ENCODE measurements at regions not wholly inside any gene's neighbourhood (a gene's known extent, or its start where the extent isn't known, plus 50 kb on each side); places are given as distances from the start of the nearest gene placed in this dataset.

DNA sequence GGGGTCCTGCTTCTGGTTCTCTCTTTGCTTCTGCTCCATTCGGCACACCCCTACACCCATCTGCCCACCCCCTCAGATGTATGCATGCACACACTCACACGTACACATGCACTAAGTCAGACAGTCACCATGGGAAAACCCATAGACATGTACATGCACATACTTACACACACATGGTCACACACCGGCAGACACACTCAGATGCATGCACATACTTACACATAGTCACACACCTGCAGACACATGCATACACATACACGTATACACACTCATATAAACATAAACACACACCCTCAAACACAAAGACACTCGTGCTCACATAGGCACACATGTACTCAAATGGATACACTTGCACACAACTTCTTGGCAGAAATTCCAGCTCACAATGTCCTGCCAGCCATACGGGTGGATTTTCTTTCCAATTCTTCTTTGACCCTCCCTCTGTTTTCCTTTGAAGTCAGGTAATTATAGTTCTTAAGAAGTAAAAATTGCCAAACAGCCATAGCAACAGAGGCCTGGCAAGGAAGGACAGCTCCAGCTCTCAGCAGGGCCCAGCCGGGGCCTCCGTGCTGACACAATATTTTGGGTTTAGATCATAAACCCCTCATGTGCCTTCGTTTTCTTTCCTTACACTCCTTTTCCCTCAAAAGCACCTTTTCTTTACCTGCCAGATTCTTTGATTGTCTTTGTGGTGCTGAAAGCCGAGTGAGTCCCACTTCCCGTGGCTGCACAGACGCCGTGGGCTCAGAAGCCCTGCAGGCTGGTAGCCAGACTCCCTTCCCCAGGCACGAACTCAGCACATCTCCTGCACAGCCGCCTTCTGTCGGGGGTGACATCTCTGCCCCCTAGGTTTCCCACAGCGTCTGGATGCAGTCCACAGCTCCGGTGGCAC lies 195.7 kb downstream of the ARL4C start:
- H3K9me3 ChIP-seq (ENCODE audit: low read length), result no peaks in the 10 kb centered on the region
- H3K27me3 ChIP-seq (ENCODE audit: low read length), result no peaks in the 10 kb centered on the region
- H3K36me3 ChIP-seq (ENCODE audit: insufficient read depth, low read length), result no peaks in the 10 kb centered on the region
- H3K4me2 ChIP-seq (ENCODE audit: low read depth, low read length, poor library complexity, severe bottlenecking), result no peak overlapping the region
- no peaks in the 10 kb centered on the region for H3K79me2 ChIP-seq (ENCODE audit: low read length)
- no peak overlapping the region for H3K4me3 ChIP-seq (ENCODE audit: low read length)
- no peak overlapping the region for H2AFZ ChIP-seq (ENCODE audit: low read length)
- no peaks in the 10 kb centered on the region for H4K20me1 ChIP-seq (ENCODE audit: insufficient read depth, low read depth, low read length)
- no peak overlapping the region for H3K9ac ChIP-seq (ENCODE audit: low read length)
- DNase-seq, result no peak
- no peaks in the 10 kb centered on the region for H3K4me1 ChIP-seq (ENCODE audit: low read length)
- no peak overlapping the region for H3K27ac ChIP-seq (ENCODE audit: low read length)
- no peaks in the 10 kb centered on the region for H3K9me2 ChIP-seq (replicated peaks; ENCODE audit: insufficient read depth, low read length)

DNA sequence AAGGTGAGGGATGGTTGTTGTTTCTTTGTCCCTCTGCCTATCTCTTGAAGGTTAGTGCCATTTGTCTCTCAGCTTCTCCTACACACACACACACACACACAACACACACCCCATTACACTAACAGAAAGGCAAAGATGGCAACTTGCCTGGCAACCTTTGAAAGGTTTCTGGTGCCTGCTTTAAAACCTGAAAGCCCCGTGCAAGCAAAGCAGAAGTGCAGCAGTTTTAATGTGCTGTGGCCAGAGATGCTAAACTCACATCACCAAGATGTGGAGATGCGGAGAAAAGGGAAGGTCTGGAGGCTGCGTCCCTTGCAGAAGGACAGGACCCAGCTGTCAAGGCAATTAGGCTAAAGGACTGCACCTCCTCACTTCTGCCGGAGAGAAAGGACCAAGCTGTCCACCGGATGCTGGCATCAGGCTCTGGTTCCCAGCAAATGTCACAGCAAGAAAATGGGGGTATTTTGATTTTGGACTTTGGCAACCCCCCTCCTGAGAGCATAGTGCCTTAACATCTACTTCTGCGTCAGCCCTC lies 196.4 kb downstream of the ARL4C start:
- DNase-seq, result no peak
- H3K4me3 ChIP-seq (ENCODE audit: low read length), result no peak overlapping the region
- no peak overlapping the region for H3K9ac ChIP-seq (ENCODE audit: low read length)
- no peak overlapping the region for H3K27ac ChIP-seq (ENCODE audit: low read length)
- H3K27me3 ChIP-seq (ENCODE audit: low read length), result no peaks in the 10 kb centered on the region
- no peak overlapping the region for H2AFZ ChIP-seq (ENCODE audit: low read length)
- H3K79me2 ChIP-seq (ENCODE audit: low read length), result no peaks in the 10 kb centered on the region
- H3K4me2 ChIP-seq (ENCODE audit: low read depth, low read length, poor library complexity, severe bottlenecking), result no peak overlapping the region
- H3K9me3 ChIP-seq (ENCODE audit: low read length), result no peaks in the 10 kb centered on the region
- no peaks in the 10 kb centered on the region for H3K9me2 ChIP-seq (replicated peaks; ENCODE audit: insufficient read depth, low read length)
- H3K4me1 ChIP-seq (ENCODE audit: low read length), result no peaks in the 10 kb centered on the region
- no peaks in the 10 kb centered on the region for H3K36me3 ChIP-seq (ENCODE audit: insufficient read depth, low read length)
- H4K20me1 ChIP-seq (ENCODE audit: insufficient read depth, low read depth, low read length), result no peaks in the 10 kb centered on the region

DNA sequence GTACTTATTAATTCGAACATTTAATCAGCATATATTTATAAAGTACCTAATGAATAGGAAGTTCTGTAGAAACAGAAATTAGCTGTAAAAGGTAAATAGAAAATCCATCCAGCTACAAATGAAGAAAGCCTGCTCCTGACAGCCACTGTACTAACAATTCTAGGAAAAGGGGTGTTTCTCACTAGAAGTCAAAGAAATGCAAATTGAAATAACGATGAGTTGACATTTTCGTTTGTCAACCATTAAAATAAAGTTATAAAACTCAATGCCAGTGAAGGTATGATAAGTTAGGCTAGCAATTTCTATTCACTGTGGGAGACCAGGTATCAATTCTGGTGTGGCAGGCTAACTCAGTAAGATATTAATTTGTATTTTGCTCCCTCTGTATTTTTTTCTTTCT lies 198.0 kb downstream of the ARL4C start:
- H4K20me1 ChIP-seq (ENCODE audit: insufficient read depth, low read depth, low read length), result no peaks in the 10 kb centered on the region
- no peaks in the 10 kb centered on the region for H3K79me2 ChIP-seq (ENCODE audit: low read length)
- H3K27ac ChIP-seq (ENCODE audit: low read length), result no peak overlapping the region
- H2AFZ ChIP-seq (ENCODE audit: low read length), result no peak overlapping the region
- H3K9me2 ChIP-seq (replicated peaks; ENCODE audit: insufficient read depth, low read length), result no peaks in the 10 kb centered on the region
- no peak overlapping the region for H3K4me3 ChIP-seq (ENCODE audit: low read length)
- DNase-seq, result no peak
- H3K4me2 ChIP-seq (ENCODE audit: low read depth, low read length, poor library complexity, severe bottlenecking), result no peak overlapping the region
- no peak overlapping the region for H3K9ac ChIP-seq (ENCODE audit: low read length)
- H3K36me3 ChIP-seq (ENCODE audit: insufficient read depth, low read length), result no peaks in the 10 kb centered on the region
- no peaks in the 10 kb centered on the region for H3K27me3 ChIP-seq (ENCODE audit: low read length)
- H3K4me1 ChIP-seq (ENCODE audit: low read length), result no peaks in the 10 kb centered on the region
- no peaks in the 10 kb centered on the region for H3K9me3 ChIP-seq (ENCODE audit: low read length)

DNA sequence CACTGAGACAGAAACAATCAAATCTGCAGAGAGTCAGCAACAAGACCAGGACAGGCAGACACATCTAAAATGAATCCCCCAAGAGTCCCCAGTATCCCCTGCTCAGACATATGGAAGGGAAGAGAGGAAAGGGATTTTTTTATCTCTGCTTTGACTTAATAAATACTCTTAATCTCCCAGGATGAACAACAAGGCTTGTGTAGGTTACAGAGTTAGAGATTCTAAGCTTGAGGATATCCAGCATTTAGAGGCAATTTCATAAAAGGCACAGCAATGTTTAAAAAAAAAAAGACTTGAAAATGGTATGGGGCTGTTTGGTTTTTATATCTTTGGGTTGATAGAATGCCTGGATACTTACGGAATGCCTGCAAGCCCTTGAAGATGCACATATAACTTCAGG lies 199.9 kb downstream of the ARL4C start:
- DNase-seq, result no peak
- H3K27me3 ChIP-seq (ENCODE audit: low read length), result no peaks in the 10 kb centered on the region
- H3K4me3 ChIP-seq (ENCODE audit: low read length), result no peak overlapping the region
- no peak overlapping the region for H3K9ac ChIP-seq (ENCODE audit: low read length)
- no peaks in the 10 kb centered on the region for H4K20me1 ChIP-seq (ENCODE audit: insufficient read depth, low read depth, low read length)
- peaks cover 11% of the 10 kb centered on the region; the same call in 1 of the 2 replicates for H3K4me1 ChIP-seq (ENCODE audit: low read length)
- H3K27ac ChIP-seq (ENCODE audit: low read length), result no peak overlapping the region
- H3K9me3 ChIP-seq (ENCODE audit: low read length), result no peaks in the 10 kb centered on the region
- no peaks in the 10 kb centered on the region for H3K9me2 ChIP-seq (replicated peaks; ENCODE audit: insufficient read depth, low read length)
- no peaks in the 10 kb centered on the region for H3K79me2 ChIP-seq (ENCODE audit: low read length)
- H2AFZ ChIP-seq (ENCODE audit: low read length), result no peak overlapping the region
- H3K36me3 ChIP-seq (ENCODE audit: insufficient read depth, low read length), result no peaks in the 10 kb centered on the region
- H3K4me2 ChIP-seq (ENCODE audit: low read depth, low read length, poor library complexity, severe bottlenecking), result no peak overlapping the region

DNA sequence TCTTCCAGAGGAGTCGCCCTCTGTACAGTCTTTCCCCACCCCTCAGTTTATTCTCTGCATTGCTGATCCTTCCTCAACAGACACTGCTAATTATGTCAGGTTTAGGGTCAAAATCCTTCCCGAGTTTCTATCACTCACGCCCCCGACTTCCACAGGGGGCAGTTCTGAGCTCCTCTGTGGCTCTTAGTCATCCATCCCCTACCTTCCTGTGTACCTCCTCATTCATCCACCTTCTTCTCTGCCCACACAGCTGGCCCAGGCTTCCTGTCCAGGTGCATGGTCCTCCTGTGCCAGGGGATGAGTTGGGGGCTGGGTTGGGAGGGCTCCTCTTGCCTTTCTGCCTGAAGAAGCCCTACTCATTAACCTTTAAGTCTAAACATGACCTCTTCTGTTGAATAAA lies 202.9 kb downstream of the ARL4C start:
- Histone ChIP-seq H2AFZ (ENCODE audit: low read length) (no peak overlapping the region), H3K4me2 (ENCODE audit: low read depth, low read length, poor library complexity, severe bottlenecking) (no peak overlapping the region)

DNA sequence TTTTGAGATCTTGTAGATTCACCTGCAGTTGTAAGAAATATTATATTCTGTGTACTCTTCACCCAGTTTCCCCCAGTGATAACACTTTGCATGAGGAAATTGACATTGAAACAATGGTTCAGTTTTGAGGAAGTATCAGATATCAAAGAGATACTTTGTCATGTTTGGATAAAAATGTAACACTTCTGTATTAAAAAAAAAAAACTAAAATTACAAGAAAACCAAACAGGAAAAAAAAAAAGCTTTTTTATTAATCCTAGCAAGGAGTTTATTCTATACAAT lies 204.0 kb downstream of the ARL4C start:
- no peaks in the 10 kb centered on the region for H4K20me1 ChIP-seq (ENCODE audit: insufficient read depth, low read depth, low read length)
- DNase-seq, result no peak
- H3K79me2 ChIP-seq (ENCODE audit: low read length), result no peaks in the 10 kb centered on the region
- no peak overlapping the region for H2AFZ ChIP-seq (ENCODE audit: low read length)
- no peaks in the 10 kb centered on the region for H3K36me3 ChIP-seq (ENCODE audit: insufficient read depth, low read length)
- H3K27me3 ChIP-seq (ENCODE audit: low read length), result no peaks in the 10 kb centered on the region
- no peaks in the 10 kb centered on the region for H3K9me3 ChIP-seq (ENCODE audit: low read length)
- peaks cover 11% of the 10 kb centered on the region; the same call in 1 of the 2 replicates for H3K4me1 ChIP-seq (ENCODE audit: low read length)
- H3K9me2 ChIP-seq (replicated peaks; ENCODE audit: insufficient read depth, low read length), result no peaks in the 10 kb centered on the region
- no peak overlapping the region for H3K4me2 ChIP-seq (ENCODE audit: low read depth, low read length, poor library complexity, severe bottlenecking)
- no peak overlapping the region for H3K4me3 ChIP-seq (ENCODE audit: low read length)
- no peak overlapping the region for H3K9ac ChIP-seq (ENCODE audit: low read length)
- no peak overlapping the region for H3K27ac ChIP-seq (ENCODE audit: low read length)

More for the DNA sequence above, 202.9 kb downstream of the ARL4C start:
- no peak overlapping the region for H3K4me3 ChIP-seq (ENCODE audit: low read length)
- DNase-seq, result no peak
- no peaks in the 10 kb centered on the region for H3K27me3 ChIP-seq (ENCODE audit: low read length)
- H3K9me3 ChIP-seq (ENCODE audit: low read length), result no peaks in the 10 kb centered on the region
- H3K9ac ChIP-seq (ENCODE audit: low read length), result no peak overlapping the region
- H3K9me2 ChIP-seq (replicated peaks; ENCODE audit: insufficient read depth, low read length), result no peaks in the 10 kb centered on the region
- H3K27ac ChIP-seq (ENCODE audit: low read length), result no peak overlapping the region
- no peaks in the 10 kb centered on the region for H3K79me2 ChIP-seq (ENCODE audit: low read length)
- H3K4me1 ChIP-seq (ENCODE audit: low read length), result peaks cover 11% of the 10 kb centered on the region; the same call in 1 of the 2 replicates
- no peaks in the 10 kb centered on the region for H3K36me3 ChIP-seq (ENCODE audit: insufficient read depth, low read length)
- H4K20me1 ChIP-seq (ENCODE audit: insufficient read depth, low read depth, low read length), result no peaks in the 10 kb centered on the region

DNA sequence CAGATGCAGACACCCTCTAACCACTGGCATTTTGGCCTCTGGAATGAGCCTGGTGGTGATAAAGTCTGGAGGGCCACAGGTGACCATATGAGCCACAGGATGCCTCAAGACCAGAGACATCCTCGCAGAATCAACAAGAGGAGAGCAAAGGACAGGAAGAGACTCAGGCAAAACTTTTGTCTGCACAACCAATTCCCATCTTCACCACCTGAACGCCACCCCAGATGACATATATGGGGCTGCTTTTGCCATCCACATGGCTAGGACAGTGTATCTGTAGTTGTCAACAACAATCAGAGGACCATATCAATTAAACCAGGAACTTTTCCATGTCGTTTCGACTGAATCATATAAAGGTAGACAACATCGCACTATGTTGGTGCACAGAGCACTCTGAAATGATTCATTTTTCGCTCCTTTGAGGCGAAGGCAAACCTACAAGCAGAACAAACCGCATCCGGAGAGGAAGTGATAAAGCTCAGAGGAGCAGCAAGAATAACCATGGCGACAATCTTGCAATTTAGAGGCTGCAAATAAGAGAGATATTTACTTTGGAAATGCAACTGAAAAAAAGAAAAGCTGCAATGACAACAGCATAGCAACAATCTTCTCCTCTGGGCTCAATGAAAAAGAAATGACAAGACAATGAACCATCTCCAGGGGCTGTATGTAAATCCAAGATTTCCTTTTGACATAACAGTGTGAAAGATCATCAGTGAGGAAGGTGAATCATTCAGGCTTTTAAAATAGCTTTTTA lies 204.5 kb downstream of the ARL4C start:
- no peak overlapping the region for H3K4me2 ChIP-seq (ENCODE audit: low read depth, low read length, poor library complexity, severe bottlenecking)
- H2AFZ ChIP-seq (ENCODE audit: low read length), result no peak overlapping the region
- H3K9me2 ChIP-seq (replicated peaks; ENCODE audit: insufficient read depth, low read length), result no peaks in the 10 kb centered on the region
- peaks cover 11% of the 10 kb centered on the region; the same call in 1 of the 2 replicates for H3K4me1 ChIP-seq (ENCODE audit: low read length)
- no peaks in the 10 kb centered on the region for H3K36me3 ChIP-seq (ENCODE audit: insufficient read depth, low read length)
- no peaks in the 10 kb centered on the region for H4K20me1 ChIP-seq (ENCODE audit: insufficient read depth, low read depth, low read length)
- H3K27me3 ChIP-seq (ENCODE audit: low read length), result no peaks in the 10 kb centered on the region
- DNase-seq, result no peak
- no peaks in the 10 kb centered on the region for H3K79me2 ChIP-seq (ENCODE audit: low read length)
- H3K9ac ChIP-seq (ENCODE audit: low read length), result no peak overlapping the region
- H3K27ac ChIP-seq (ENCODE audit: low read length), result no peak overlapping the region
- H3K9me3 ChIP-seq (ENCODE audit: low read length), result no peaks in the 10 kb centered on the region
- H3K4me3 ChIP-seq (ENCODE audit: low read length), result no peak overlapping the region

DNA sequence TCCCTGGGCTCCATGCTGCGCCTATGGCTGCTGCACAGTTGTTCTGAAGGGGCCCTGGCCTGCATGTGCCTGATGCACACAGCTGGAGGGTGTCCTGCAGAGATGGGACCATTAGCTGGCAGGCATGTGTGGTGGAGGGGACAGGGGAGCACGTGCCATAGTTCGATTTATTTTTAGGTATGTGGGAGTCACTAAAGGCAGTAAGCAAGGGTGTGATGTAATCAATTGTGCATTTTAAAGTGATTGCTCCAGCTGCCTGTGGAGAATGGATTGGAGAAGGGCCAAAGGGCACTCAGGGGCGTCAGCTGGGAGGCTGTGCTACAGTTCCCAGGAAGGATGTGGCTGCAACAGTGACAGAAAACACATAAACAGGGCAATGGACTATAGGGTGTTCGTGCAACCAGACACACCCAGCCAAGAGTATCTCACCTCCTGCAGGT lies 205.1 kb downstream of the ARL4C start:
- no peaks in the 10 kb centered on the region for H4K20me1 ChIP-seq (ENCODE audit: insufficient read depth, low read depth, low read length)
- no peaks in the 10 kb centered on the region for H3K36me3 ChIP-seq (ENCODE audit: insufficient read depth, low read length)
- no peak for DNase-seq
- H3K4me2 ChIP-seq (ENCODE audit: low read depth, low read length, poor library complexity, severe bottlenecking), result no peak overlapping the region
- no peak overlapping the region for H3K27ac ChIP-seq (ENCODE audit: low read length)
- no peaks in the 10 kb centered on the region for H3K9me3 ChIP-seq (ENCODE audit: low read length)
- H3K4me1 ChIP-seq (ENCODE audit: low read length), result peaks cover 11% of the 10 kb centered on the region; the same call in 1 of the 2 replicates
- no peaks in the 10 kb centered on the region for H3K27me3 ChIP-seq (ENCODE audit: low read length)
- H3K79me2 ChIP-seq (ENCODE audit: low read length), result no peaks in the 10 kb centered on the region
- H3K4me3 ChIP-seq (ENCODE audit: low read length), result no peak overlapping the region
- no peak overlapping the region for H3K9ac ChIP-seq (ENCODE audit: low read length)
- H3K9me2 ChIP-seq (replicated peaks; ENCODE audit: insufficient read depth, low read length), result no peaks in the 10 kb centered on the region
- H2AFZ ChIP-seq (ENCODE audit: low read length), result no peak overlapping the region
